ENCODE measurements at regions not wholly inside any gene's neighbourhood (a gene's known extent, or its start where the extent isn't known, plus 50 kb on each side); places are given as distances from the start of the nearest gene placed in this dataset.

DNA sequence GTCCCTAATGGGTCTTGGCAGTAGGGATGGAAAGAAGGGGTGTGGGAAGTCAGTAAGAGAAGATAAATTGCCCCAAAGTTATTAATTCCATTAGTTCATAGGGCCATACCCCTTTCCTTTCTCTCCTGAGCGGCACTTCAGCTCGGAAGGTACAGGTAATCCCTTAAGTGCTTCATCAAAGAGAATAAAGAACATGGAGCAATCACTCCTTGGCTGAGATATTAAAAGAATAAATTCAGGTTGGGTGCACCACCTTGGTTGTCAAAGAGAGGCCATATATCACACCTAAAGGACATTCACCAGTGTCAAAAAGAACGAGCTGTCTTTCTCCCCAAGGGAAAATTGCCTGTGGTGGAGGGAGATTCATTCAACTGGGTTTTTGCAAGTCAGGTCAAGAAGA is 87.5 kb downstream of the EDN3 start:
- Histone ChIP-seq H3K9me1 (ENCODE audit: insufficient read depth, low read length) (no peaks in the 10 kb centered on the region), H3K56ac (ENCODE audit: extremely low read depth, insufficient read depth, low read length) (no peak overlapping the region), H3K36me3 (ENCODE audit: control insufficient read depth, insufficient read depth, low read length) (no peaks in the 10 kb centered on the region), H3K27me3 (ENCODE audit: control insufficient read depth, insufficient read depth, low read length) (no peaks in the 10 kb centered on the region), H2AFZ (replicated peaks; ENCODE audit: low read length, poor library complexity) (no peak overlapping the region), H3K4ac (ENCODE audit: low read depth, low read length) (no peak overlapping the region), H3K14ac (replicated peaks; ENCODE audit: low read depth, low read length) (no peak overlapping the region), H4K91ac (ENCODE audit: insufficient read depth, low read depth, low read length) (no peak overlapping the region), H3K4me3 (ENCODE audit: insufficient read depth, low read depth, low read length) (no peak overlapping the region), H3K23ac (ENCODE audit: low read depth, low read length) (no peak overlapping the region), H3K9ac (ENCODE audit: low read depth, low read length) (no peak overlapping the region), H2BK20ac (ENCODE audit: low read depth, low read length) (no peak overlapping the region), H3K27ac (ENCODE audit: insufficient read depth, low read length) (no peak overlapping the region), H2BK5ac (ENCODE audit: low read depth, low read length, poor library complexity, severe bottlenecking) (no peak overlapping the region), H3K18ac (ENCODE audit: low read depth, low read length) (no peak overlapping the region), H2AK9ac (replicated peaks; ENCODE audit: low read depth, low read length, poor library complexity) (no peak overlapping the region), H2BK15ac (ENCODE audit: low read depth, low read length) (no peak overlapping the region), H4K8ac (ENCODE audit: low read depth in 2 of 2, low read length in 2 of 2) (no peak overlapping the region), H2AK5ac (ENCODE audit: low read depth, low read length) (no peak overlapping the region), H2BK120ac (ENCODE audit: low read depth, low read length) (no peak overlapping the region), H3K4me1 (ENCODE audit: control insufficient read depth, insufficient read depth, low read length) (no peaks in the 10 kb centered on the region), H4K5ac (ENCODE audit: low read depth, low read length) (no peak overlapping the region), H4K20me1 (ENCODE audit: insufficient read depth, low read length) (no peaks in the 10 kb centered on the region), H3K79me1 (ENCODE audit: low read depth in 1 of 2, low read length in 2 of 2) (no peaks in the 10 kb centered on the region), H3K9me3 (ENCODE audit: control insufficient read depth, insufficient read depth, low read length) (peaks cover 14% of the 10 kb centered on the region; the same call in 1 of the 2 replicates), H3K4me2 (ENCODE audit: low read depth, low read length) (no peak overlapping the region)
- ChIA-PET POLR2A (ENCODE audit: unreplicated experiment) (no interaction called here), CTCF (interaction anchor here (1.0 kb wide), 1 partner anchor 16 kb away, joined by 3 read pairs; no protein-coding TSS in a partner anchor)
- in situ Hi-C loops (cut with MboI; ENCODE audit: low sequenced_read_pairs), result no loop called here
- dilution Hi-C loops (cut with HindIII; ENCODE audit: low sequenced_read_pairs, unreplicated experiment), result no loop called here
- ATAC-seq (ENCODE audit: low read depth), result no peak
- WGBS, 2 experiments (ENCODE audit: extremely low coverage in 2 of 2, insufficient read length in 1 of 2), result no CpG with 5 or more reads among the region's 3 CpGs
- BruUV-seq (replicated peaks), result no TSS peak
- DNase-seq, result no peak
- TF ChIP-seq MAFK (IDR thresholded peaks at IDR 0.05; ENCODE audit: low read depth, low read length) (no peak), MAZ (IDR thresholded peaks at IDR 0.05; ENCODE audit: borderline replicate concordance, low read depth, low read length) (no peak), CEBPB (IDR thresholded peaks at IDR 0.05; ENCODE audit: low read depth, low read length) (no peak), BHLHE40 (IDR thresholded peaks at IDR 0.05; ENCODE audit: low read depth, low read length) (no peak), POLR2A (IDR thresholded peaks at IDR 0.05; ENCODE audit: low read depth, low read length) (no peak), MXI1 (IDR thresholded peaks at IDR 0.05; ENCODE audit: borderline replicate concordance, low read depth, low read length) (no peak), NFE2L2 (IDR thresholded peaks at IDR 0.05; ENCODE audit: low read depth, low read length) (no peak), FOS (IDR thresholded peaks at IDR 0.05; ENCODE audit: low read depth, low read length) (no peak), RAD21 (IDR thresholded peaks at IDR 0.05; ENCODE audit: low read length) (no peak)
- TF ChIP-seq, protein P1, sequence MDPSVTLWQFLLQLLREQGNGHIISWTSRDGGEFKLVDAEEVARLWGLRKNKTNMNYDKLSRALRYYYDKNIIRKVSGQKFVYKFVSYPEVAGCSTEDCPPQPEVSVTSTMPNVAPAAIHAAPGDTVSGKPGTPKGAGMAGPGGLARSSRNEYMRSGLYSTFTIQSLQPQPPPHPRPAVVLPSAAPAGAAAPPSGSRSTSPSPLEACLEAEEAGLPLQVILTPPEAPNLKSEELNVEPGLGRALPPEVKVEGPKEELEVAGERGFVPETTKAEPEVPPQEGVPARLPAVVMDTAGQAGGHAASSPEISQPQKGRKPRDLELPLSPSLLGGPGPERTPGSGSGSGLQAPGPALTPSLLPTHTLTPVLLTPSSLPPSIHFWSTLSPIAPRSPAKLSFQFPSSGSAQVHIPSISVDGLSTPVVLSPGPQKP (IDR thresholded peaks at IDR 0.05; ENCODE audit: borderline replicate concordance, low read depth, low read length), result no peak
- TF ChIP-seq, protein P2, sequence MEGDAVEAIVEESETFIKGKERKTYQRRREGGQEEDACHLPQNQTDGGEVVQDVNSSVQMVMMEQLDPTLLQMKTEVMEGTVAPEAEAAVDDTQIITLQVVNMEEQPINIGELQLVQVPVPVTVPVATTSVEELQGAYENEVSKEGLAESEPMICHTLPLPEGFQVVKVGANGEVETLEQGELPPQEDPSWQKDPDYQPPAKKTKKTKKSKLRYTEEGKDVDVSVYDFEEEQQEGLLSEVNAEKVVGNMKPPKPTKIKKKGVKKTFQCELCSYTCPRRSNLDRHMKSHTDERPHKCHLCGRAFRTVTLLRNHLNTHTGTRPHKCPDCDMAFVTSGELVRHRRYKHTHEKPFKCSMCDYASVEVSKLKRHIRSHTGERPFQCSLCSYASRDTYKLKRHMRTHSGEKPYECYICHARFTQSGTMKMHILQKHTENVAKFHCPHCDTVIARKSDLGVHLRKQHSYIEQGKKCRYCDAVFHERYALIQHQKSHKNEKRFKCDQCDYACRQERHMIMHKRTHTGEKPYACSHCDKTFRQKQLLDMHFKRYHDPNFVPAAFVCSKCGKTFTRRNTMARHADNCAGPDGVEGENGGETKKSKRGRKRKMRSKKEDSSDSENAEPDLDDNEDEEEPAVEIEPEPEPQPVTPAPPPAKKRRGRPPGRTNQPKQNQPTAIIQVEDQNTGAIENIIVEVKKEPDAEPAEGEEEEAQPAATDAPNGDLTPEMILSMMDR (conservative IDR thresholded peaks at IDR 0.05; ENCODE audit: low read depth, low read length), result no peak
- TF ChIP-seq, protein P3, sequence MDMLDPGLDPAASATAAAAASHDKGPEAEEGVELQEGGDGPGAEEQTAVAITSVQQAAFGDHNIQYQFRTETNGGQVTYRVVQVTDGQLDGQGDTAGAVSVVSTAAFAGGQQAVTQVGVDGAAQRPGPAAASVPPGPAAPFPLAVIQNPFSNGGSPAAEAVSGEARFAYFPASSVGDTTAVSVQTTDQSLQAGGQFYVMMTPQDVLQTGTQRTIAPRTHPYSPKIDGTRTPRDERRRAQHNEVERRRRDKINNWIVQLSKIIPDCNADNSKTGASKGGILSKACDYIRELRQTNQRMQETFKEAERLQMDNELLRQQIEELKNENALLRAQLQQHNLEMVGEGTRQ (IDR thresholded peaks at IDR 0.05; ENCODE audit: low read depth, low read length), result no peak
- intact Hi-C loops (cut with micrococcal nuclease), result no loop called here
